Esophagus muscularis mucosa (tissue), 4 donors: ENCODE measurements at regions not wholly inside any gene's neighbourhood (a gene's known extent, or its start where the extent isn't known, plus 50 kb on each side); places are given as distances from the start of the nearest gene placed in this dataset.
A peak's percentile ranks its signal among the peaks of the same experiment; 100 is the strongest.

Experiments used
- DNase-seq: peaks from one replicate; pipeline ENCODE4 v3.0.0-alpha.2; 2017; ENCODE audit errors: extremely low spot score
- H3K27ac ChIP-seq, 4 donors: fragments of 200-600 bp; sonication (generic); replicated peaks in 1 of 4; 1 replicate in 3 of 4; 2 replicates in 1 of 4; pipeline ENCODE4 v1.5.1; 2016 to 2019; ENCODE audit warnings: mild to moderate bottlenecking in 1 of 4
- H3K27me3 ChIP-seq, 4 donors: fragments of 200-600 bp; sonication (generic); one replicate each; pipeline versions ENCODE4 v1.5.1 to v1.6.0; 2016 to 2019
- H3K36me3 ChIP-seq, 4 donors: fragments of 200-600 bp; sonication (generic); one replicate each; pipeline ENCODE4 v1.5.1; 2016 to 2019
- H3K4me1 ChIP-seq, 4 donors: fragments of 200-600 bp; sonication (generic); one replicate each; pipeline ENCODE4 v1.5.1; 2016 to 2019
- H3K4me3 ChIP-seq, 4 donors: fragments of 200-600 bp; sonication (generic); 1 replicate in 2 of 4; 2 replicates in 2 of 4; pipeline ENCODE4 v1.5.1; 2016 to 2019; ENCODE audit warnings: mild to moderate bottlenecking in 4 of 4, moderate library complexity in 1 of 4
- H3K9me3 ChIP-seq, 4 donors: fragments of 200-600 bp; sonication (generic); 1 replicate in 3 of 4; 2 replicates in 1 of 4; pipeline ENCODE4 v1.5.1; 2016 to 2019
- CTCF ChIP-seq, 3 experiments: fragments of 200-600 bp in 2 of 3; fragments of 450-650 bp in 1 of 3; sonication (generic) in 2 of 3; IDR thresholded peaks; one replicate each; pipeline ENCODE4 v1.5.1; 2017 to 2019; ENCODE audit warnings: antibody characterized with exemption in 3 of 3, mild to moderate bottlenecking in 2 of 3, moderate library complexity in 1 of 3
- EP300 ChIP-seq: sonication (generic); formaldehyde crosslinking; IDR thresholded peaks from one replicate; pipeline ENCODE4 v1.6.1; 2017; ENCODE audit warnings: antibody characterized with exemption
- POLR2A ChIP-seq: fragments of 450-650 bp; IDR thresholded peaks from one replicate; pipeline ENCODE4 v1.6.1; 2017; ENCODE audit warnings: antibody characterized with exemption, moderate library complexity, mild to moderate bottlenecking, low read depth
- POLR2AphosphoS5 ChIP-seq, 2 donors: sonication (generic); formaldehyde crosslinking; IDR thresholded peaks; one replicate each; pipeline ENCODE4 v1.6.1; 2017; ENCODE audit warnings: antibody characterized with exemption in 2 of 2
- WGBS: methylation state at CpG from one replicate; pipeline ENCODE4 v1.1.5; 2018; 5-methylcytosine and 5-hydroxymethylcytosine counted together
- intact Hi-C: fragments of 100-400 bp; cut with DNase I; formaldehyde crosslinking; loops from one replicate; pipeline ENCODE4 v1.15.1; 2023

- TF ChIP-seq CTCF (IDR thresholded peaks at IDR 0.05) (no peak), POLR2A (no peak), POLR2AphosphoS5 (IDR thresholded peaks at IDR 0.05) (no peak), EP300 (no peak)
- no peak overlapping the region for H3K4me3 ChIP-seq
- intact Hi-C loops, result no loop called here
- H3K4me1 ChIP-seq, result no peaks in the 10 kb centered on the region
- WGBS, result 81% methylated on average over 3 of the region's 3 CpGs
- no peak overlapping the region for H3K27ac ChIP-seq
- H3K9me3 ChIP-seq, result no peaks in the 10 kb centered on the region
- no peak for DNase-seq
- H3K27me3 ChIP-seq, result no peaks in the 10 kb centered on the region
- H3K36me3 ChIP-seq, result no peaks in the 10 kb centered on the region
Observed at GRCh38 chr5:21159510-21160059, 1171.6 kb upstream of the CDH18 start.

GRCh38 chr5:21154526-21154925 lies 1166.5 kb upstream of the CDH18 start:
- no peak for TF ChIP-seq CTCF (IDR thresholded peaks at IDR 0.05)
- no peak for TF ChIP-seq POLR2A
- TF ChIP-seq EP300, result no peak
- TF ChIP-seq POLR2AphosphoS5 (IDR thresholded peaks at IDR 0.05), result no peak
- Histone ChIP-seq H3K36me3 (no peaks in the 10 kb centered on the region), H3K4me1 (no peaks in the 10 kb centered on the region), H3K27ac (no peak overlapping the region), H3K4me3 (no peak overlapping the region), H3K27me3 (no peaks in the 10 kb centered on the region), H3K9me3 (no peaks in the 10 kb centered on the region)
- intact Hi-C loops, result no loop called here
- WGBS, result 89% methylated on average over 2 of the region's 2 CpGs
- DNase-seq, result no peak

- no peak for DNase-seq
- Histone ChIP-seq H3K36me3 (no peaks in the 10 kb centered on the region), H3K9me3 (no peaks in the 10 kb centered on the region), H3K27me3 (no peaks in the 10 kb centered on the region), H3K4me1 (no peaks in the 10 kb centered on the region), H3K4me3 (no peak overlapping the region), H3K27ac (no peak overlapping the region)
- intact Hi-C loops, result no loop called here
- peak in 1 of 2 donors; percentile 10 for TF ChIP-seq POLR2AphosphoS5 (IDR thresholded peaks at IDR 0.05)
- no peak for TF ChIP-seq POLR2A
Observed at GRCh38 chr5:21152611-21153010, 1164.6 kb upstream of the CDH18 start.

- intact Hi-C loops, result no loop called here
- no peaks in the 10 kb centered on the region for H3K9me3 ChIP-seq
- no peak overlapping the region for H3K27ac ChIP-seq
- no peaks in the 10 kb centered on the region for H3K36me3 ChIP-seq
- no peaks in the 10 kb centered on the region for H3K4me1 ChIP-seq
- H3K4me3 ChIP-seq, result no peak overlapping the region
- DNase-seq, result no peak
- TF ChIP-seq POLR2AphosphoS5 (IDR thresholded peaks at IDR 0.05), result no peak
- no peak for TF ChIP-seq CTCF (IDR thresholded peaks at IDR 0.05)
- TF ChIP-seq POLR2A, result no peak
- no peak for TF ChIP-seq EP300
- H3K27me3 ChIP-seq, result no peaks in the 10 kb centered on the region
- WGBS, result 76% methylated on average over 3 of the region's 3 CpGs
Observed at GRCh38 chr5:21145376-21145775, 1157.4 kb upstream of the CDH18 start.

- DNase-seq, result no peak
- no peaks in the 10 kb centered on the region for H3K36me3 ChIP-seq
- H3K4me1 ChIP-seq, result no peaks in the 10 kb centered on the region
- 93% methylated on average over 4 of the region's 4 CpGs for WGBS
- intact Hi-C loops, result no loop called here
- no peak for TF ChIP-seq POLR2A
- no peak for TF ChIP-seq CTCF (IDR thresholded peaks at IDR 0.05)
- TF ChIP-seq EP300, result no peak
- no peak for TF ChIP-seq POLR2AphosphoS5 (IDR thresholded peaks at IDR 0.05)
- H3K27me3 ChIP-seq, result no peaks in the 10 kb centered on the region
- H3K4me3 ChIP-seq, result no peak overlapping the region
- no peaks in the 10 kb centered on the region for H3K9me3 ChIP-seq
- H3K27ac ChIP-seq, result no peak overlapping the region
Observed at GRCh38 chr5:21143686-21144085, 1155.7 kb upstream of the CDH18 start.
